ENCODE measurements at regions not wholly inside any gene's neighbourhood (a gene's known extent, or its start where the extent isn't known, plus 50 kb on each side); places are given as distances from the start of the nearest gene placed in this dataset.

GRCh38 chr4:62550121-62550520 is 1350.0 kb downstream of the ADGRL3 start:
- in situ Hi-C loops (cut with MboI; ENCODE audit: low sequenced_read_pairs, unreplicated experiment): no loop called here
- DNase-seq (ENCODE audit: low spot score): no peak
- no peak for TF ChIP-seq CTCF (IDR thresholded peaks at IDR 0.05; ENCODE audit: borderline replicate concordance, control extremely low read depth, extremely low read depth, insufficient read depth, missing control alignments)

- no peak for DNase-seq (ENCODE audit: low spot score)
- in situ Hi-C loops (cut with MboI; ENCODE audit: low sequenced_read_pairs, unreplicated experiment): no loop called here
- no peak for TF ChIP-seq CTCF (IDR thresholded peaks at IDR 0.05; ENCODE audit: borderline replicate concordance, control extremely low read depth, extremely low read depth, insufficient read depth, missing control alignments)
Observed at GRCh38 chr4:62549601-62550000, 1349.5 kb downstream of the ADGRL3 start.

- in situ Hi-C loops (cut with MboI; ENCODE audit: low sequenced_read_pairs, unreplicated experiment): no loop called here
- no peak for DNase-seq (ENCODE audit: low spot score)
- no peak for TF ChIP-seq CTCF (IDR thresholded peaks at IDR 0.05; ENCODE audit: borderline replicate concordance, control extremely low read depth, extremely low read depth, insufficient read depth, missing control alignments)
Observed at GRCh38 chr4:62548765-62549164, 1348.6 kb downstream of the ADGRL3 start.

- in situ Hi-C loops (cut with MboI; ENCODE audit: low sequenced_read_pairs, unreplicated experiment): no loop called here
- TF ChIP-seq CTCF (IDR thresholded peaks at IDR 0.05; ENCODE audit: borderline replicate concordance, control extremely low read depth, extremely low read depth, insufficient read depth, missing control alignments): no peak
- no peak for DNase-seq (ENCODE audit: low spot score)
Observed at GRCh38 chr4:62548108-62548524, 1348.0 kb downstream of the ADGRL3 start.

GRCh38 chr4:62544428-62544827 is 1344.3 kb downstream of the ADGRL3 start:
- no peak for TF ChIP-seq CTCF (IDR thresholded peaks at IDR 0.05; ENCODE audit: borderline replicate concordance, control extremely low read depth, extremely low read depth, insufficient read depth, missing control alignments)
- in situ Hi-C loops (cut with MboI; ENCODE audit: low sequenced_read_pairs, unreplicated experiment): no loop called here
- DNase-seq (ENCODE audit: low spot score): no peak

GRCh38 chr4:62543002-62543401 is 1342.9 kb downstream of the ADGRL3 start:
- in situ Hi-C loops (cut with MboI; ENCODE audit: low sequenced_read_pairs, unreplicated experiment): no loop called here
- no peak for TF ChIP-seq CTCF (IDR thresholded peaks at IDR 0.05; ENCODE audit: borderline replicate concordance, control extremely low read depth, extremely low read depth, insufficient read depth, missing control alignments)
- no peak for DNase-seq (ENCODE audit: low spot score)

- no peak for DNase-seq (ENCODE audit: low spot score)
- in situ Hi-C loops (cut with MboI; ENCODE audit: low sequenced_read_pairs, unreplicated experiment): no loop called here
- no peak for TF ChIP-seq CTCF (IDR thresholded peaks at IDR 0.05; ENCODE audit: borderline replicate concordance, control extremely low read depth, extremely low read depth, insufficient read depth, missing control alignments)
Observed at GRCh38 chr4:62533573-62533972, 1333.4 kb downstream of the ADGRL3 start.
